GM19372 (cell line): ENCODE measurements at regions not wholly inside any gene's neighbourhood (a gene's known extent, or its start where the extent isn't known, plus 50 kb on each side); places are given as distances from the start of the nearest gene placed in this dataset.
"Not testable (repeated sequence)": the region's sequence is repeated elsewhere in the genome, so short reads cannot be mapped to it uniquely, and the experiment has no call there.

ENCODE experiments used
- ATAC-seq: cut with Tn5 transposase; IDR thresholded peaks from one replicate; pipeline ENCODE4 v1.9.1; 2021; ENCODE audit warnings: mild to moderate bottlenecking, low read depth, moderate library complexity; ENCODE audit not compliant: unreplicated experiment

DNA sequence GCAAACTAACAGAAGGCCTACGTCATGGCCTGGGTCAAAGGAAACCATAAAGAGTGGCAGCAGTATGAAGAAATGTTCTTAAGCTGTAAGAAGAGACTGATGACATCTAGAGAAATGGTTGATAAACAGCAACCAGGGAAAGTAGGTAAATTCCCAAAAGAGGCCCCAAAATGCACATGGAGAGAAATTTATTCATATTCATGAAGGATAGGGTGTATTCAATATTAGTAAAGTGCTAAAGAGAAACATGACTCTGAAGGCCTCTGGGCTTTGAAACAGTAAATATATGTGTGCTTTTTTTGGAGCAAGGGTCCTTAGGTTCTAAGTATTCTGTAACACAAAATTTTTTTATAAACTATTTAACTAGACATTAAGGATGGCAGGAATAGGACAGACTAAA lies 149.7 kb upstream of the GRIA1 start:
- no peak for ATAC-seq

GRCh38 chr5:153342487-153342886 lies 148.0 kb upstream of the GRIA1 start:
- no peak for ATAC-seq

DNA sequence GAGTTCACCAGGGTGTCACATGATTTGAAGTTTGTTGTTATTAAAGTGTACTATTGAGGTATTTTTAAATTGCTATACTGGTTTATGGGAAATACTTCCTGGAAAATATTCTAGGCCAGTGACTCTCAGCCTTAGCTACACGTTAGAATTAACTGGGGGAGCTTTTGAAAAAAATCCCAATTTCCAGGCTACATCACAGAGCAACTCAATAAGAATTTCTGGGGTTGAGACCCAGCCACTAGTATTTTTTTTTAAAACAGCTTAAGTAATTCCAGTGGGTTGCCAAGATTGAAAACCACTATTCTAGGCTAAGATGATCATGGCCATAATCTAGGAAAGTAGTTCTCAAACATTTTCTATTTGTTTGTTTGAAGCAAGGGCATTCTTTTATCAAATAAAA lies 142.9 kb upstream of the GRIA1 start:
- no peak for ATAC-seq

GRCh38 chr5:153350175-153350883 lies 140.1 kb upstream of the GRIA1 start:
- no peak for ATAC-seq

- ATAC-seq: peak; percentile 55
Observed at GRCh38 chr5:153352685-153353219, 137.7 kb upstream of the GRIA1 start.

GRCh38 chr5:153357493-153358112 lies 132.9 kb upstream of the GRIA1 start:
- no peak for ATAC-seq

- no peak for ATAC-seq
Observed at GRCh38 chr5:153358315-153358976, 132.0 kb upstream of the GRIA1 start.

DNA sequence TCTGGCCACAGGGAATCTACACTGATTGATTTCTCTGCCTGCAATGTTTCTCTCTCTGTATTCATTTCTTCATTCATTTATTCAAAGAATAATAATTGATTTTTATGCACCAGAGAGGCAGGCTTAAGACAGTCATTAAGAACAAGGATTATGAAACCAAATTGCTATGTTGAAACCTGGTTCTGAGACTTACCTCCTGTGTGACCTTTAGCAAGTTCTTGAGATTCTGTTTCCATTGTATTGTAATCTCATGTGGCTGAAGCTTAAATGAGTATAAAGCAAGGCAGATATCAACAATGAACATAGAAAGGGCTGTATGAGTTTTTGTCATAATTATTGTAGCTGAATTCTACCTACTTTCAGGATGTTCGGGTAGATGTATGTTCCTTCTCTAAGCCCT lies 129.6 kb upstream of the GRIA1 start:
- ATAC-seq: no peak

DNA sequence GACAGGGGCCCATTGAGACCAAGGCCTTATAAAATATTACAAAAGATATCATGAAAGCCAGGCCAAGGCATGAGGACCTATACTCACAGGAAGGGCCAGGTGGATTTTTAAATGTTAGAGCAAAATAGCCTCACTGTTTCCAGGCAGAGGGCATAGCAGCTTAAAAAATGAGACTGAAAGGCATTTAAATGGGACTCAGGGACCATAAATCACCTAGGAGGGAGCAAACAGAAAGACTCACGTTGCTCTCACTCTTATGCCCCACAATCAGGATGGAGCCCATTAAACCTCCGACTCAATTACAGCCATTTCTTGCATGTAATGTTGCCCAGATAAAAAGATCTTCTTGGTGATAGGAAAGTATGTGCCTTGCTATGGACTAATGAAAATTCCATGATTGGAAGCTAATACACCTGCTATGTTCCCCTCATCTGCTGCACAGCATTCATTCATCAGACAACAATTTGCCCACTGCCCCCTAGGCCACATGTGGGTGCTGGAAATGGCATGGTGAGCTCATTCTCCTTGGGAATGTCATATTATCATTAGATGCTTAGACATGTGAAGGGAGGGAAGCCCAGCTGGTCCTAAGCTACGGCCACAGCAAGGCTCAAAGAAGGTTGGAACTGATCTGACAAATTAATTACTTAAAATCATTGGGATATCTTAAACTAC lies 128.6 kb upstream of the GRIA1 start:
- no peak for ATAC-seq

- ATAC-seq: no peak
Observed at GRCh38 chr5:153365547-153365946, 124.9 kb upstream of the GRIA1 start.

GRCh38 chr5:153367466-153367865 lies 123.0 kb upstream of the GRIA1 start:
- no peak for ATAC-seq

DNA sequence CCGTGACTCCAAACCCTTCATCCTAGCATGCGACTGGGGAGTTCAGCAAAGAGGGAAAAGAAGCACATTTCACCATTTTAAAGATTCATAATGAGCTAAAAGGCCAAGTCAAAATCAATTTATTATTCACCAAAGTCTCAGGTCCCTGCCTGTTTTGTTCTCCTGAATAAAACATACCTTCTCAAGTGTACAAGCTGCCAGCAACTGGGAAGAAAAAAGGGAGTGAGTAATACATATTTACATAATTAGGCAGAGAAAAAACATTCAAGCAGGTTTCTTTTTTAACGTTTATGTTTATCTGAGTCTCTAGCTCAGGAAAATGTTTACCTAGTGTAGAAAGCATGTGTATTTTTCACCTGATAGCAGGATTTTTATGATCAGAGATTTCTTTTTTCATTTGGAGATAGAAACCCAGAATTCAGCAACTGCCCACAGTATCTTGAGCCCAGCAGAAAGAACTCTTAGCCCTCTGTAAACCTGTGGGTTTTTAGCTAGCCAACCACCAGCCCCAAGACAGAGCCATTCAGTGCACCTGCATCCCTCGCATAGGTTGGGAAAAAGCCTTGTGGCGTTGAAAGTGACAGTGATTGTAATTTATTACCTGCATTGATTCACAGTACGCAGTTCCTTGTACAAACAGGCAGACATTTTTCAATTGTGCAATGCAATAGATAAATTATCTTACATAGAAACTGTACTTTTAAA lies 117.9 kb upstream of the GRIA1 start:
- ATAC-seq: no peak

- ATAC-seq: no peak
Observed at GRCh38 chr5:153373130-153373498, 117.4 kb upstream of the GRIA1 start.

GRCh38 chr5:153381630-153382029 lies 108.8 kb upstream of the GRIA1 start:
- ATAC-seq: not testable (repeated sequence)

DNA sequence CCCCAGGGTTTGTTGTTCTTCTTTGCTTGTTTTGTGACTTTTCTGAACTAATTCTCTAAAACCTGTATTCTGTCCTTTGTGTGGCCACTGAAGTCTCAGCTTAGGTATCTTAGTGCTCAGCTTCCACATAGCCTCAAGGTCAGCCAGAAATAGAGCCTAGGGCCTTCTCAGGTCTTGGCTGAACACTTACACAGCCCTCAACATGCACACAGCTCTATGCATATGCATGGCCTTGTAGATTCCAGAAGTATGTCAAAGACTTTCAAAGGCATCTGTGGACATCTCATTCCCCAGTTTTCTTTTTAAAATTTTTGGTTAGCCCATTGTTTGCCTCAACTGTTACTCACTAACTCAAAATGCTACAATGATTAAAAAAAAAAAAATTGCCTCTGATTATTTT lies 99.9 kb upstream of the GRIA1 start:
- no peak for ATAC-seq

DNA sequence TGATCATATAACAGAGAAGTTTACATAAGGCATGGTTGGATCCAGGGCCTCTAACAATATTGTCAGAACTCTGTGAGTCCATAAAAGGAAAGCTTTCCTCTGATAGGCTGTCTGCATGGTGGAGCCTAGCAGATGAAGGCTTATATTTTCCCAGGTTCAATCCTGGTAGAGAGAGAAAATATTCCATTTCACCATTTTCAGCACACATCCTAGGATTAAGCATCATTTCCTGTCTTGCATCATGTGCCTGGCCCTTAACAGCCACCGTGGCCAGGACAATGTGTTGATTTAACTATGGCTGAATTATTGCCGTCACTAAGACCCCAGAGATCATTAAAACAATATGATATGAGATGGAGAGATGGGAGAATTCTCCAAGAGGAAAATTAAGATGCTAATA lies 90.9 kb upstream of the GRIA1 start:
- no peak for ATAC-seq

DNA sequence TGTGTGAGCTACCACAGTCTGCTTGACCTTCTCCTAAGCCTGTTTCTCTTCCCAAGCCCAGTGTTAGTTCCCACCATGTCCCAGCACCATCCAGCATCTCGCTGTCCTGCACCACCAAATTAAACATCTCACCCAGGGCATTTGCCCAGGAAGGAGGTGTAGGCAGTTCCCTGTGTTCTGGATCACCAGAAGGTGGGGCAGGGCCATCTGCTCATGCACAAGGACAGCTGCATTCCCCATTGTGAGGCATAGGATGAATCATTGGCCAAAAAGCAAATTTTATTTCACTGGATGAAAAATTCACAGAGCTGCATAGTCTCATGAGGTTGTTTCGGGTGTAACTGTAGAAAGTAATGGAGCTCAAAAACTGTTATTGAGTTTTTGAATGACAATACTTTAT lies 89.5 kb upstream of the GRIA1 start:
- ATAC-seq: no peak

GRCh38 chr5:153402550-153402949 lies 87.9 kb upstream of the GRIA1 start:
- no peak for ATAC-seq

DNA sequence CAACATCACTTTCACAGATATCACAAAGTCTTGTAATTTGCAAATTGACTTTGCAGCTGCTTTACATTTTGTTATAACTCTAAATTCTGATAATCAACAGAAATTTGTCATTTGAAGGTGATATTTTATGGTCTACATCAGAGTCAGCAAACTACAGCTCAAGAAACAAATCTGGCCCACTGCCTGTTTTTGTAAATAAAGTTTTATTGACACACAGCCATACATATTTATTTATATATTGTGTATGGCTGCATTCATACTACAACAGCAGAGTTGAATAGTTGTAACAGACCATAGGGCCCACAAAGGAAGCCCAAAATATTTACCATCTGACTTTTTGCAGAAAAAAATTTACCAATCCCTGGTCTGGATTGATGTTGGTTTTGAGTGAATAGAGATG lies 87.0 kb upstream of the GRIA1 start:
- no peak for ATAC-seq

DNA sequence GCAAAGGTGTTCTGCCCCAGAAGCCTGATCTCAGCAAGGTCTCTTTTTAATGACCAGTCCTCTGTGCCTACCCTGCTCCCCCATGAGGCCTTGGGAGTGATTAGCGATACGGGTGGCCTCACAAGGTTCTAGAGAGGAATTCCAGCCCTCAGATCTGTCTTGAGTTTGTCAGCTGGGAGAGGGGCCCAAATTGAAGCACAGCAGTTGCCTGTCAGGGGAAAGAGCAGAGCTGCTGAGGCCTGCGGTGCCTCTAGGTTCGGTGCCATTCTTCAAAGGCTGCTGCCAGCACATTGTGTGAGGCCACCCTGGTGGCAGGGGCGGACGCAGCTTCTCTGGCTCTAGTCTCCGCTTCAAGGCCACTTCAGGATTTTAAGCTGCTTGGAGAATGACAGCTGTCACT lies 85.7 kb upstream of the GRIA1 start:
- no peak for ATAC-seq

DNA sequence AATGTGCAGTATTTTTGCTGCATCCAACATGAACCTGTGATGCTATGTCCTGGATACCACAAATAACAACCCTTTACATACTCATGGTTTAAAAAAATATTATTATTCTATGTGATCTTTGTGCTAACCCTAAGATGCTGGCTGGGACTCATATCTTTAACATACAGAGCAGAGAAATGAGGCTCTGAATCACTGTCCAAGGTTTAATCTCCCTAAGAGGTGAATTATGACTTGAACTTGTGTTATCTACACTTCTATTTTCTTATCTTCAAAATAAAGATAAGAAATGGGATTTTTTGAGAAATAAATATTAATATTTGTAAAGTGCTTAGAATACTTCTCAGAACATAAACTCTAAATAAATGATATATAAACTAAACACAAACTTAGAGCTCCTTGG lies 68.8 kb upstream of the GRIA1 start:
- ATAC-seq: no peak
